Neural crest cell (in vitro differentiated cells): ENCODE measurements at regions not wholly inside any gene's neighbourhood (a gene's known extent, or its start where the extent isn't known, plus 50 kb on each side); places are given as distances from the start of the nearest gene placed in this dataset.
"Not testable (repeated sequence)": the region's sequence is repeated elsewhere in the genome, so short reads cannot be mapped to it uniquely, and the experiment has no call there.

ENCODE experiments used
- DNase-seq: peaks from one replicate; pipeline ENCODE4 v3.0.0; 2021; ENCODE audit warnings: low read depth, mixed read lengths, low spot score
- H3K27ac Mint-ChIP-seq: one replicate; pipeline ENCODE4 v1.8.0; 2021; ENCODE audit warnings: mild to moderate bottlenecking, mixed read lengths; ENCODE audit not compliant: unreplicated experiment
- H3K27me3 Mint-ChIP-seq: 2 replicates; pipeline ENCODE4 v1.8.0; 2021; ENCODE audit warnings: low read depth, mild to moderate bottlenecking, mixed read lengths
- H3K36me3 Mint-ChIP-seq: 2 replicates; pipeline ENCODE4 v1.8.0; 2021; ENCODE audit warnings: low read depth, mild to moderate bottlenecking, mixed read lengths
- H3K4me1 Mint-ChIP-seq: 2 replicates; pipeline ENCODE4 v1.8.0; 2021; ENCODE audit warnings: mixed read lengths
- H3K4me3 Mint-ChIP-seq: one replicate; pipeline ENCODE4 v1.8.0; 2021; ENCODE audit warnings: mild to moderate bottlenecking, mixed read lengths
- H3K9me3 Mint-ChIP-seq: 2 replicates; pipeline ENCODE4 v1.8.0; 2021; ENCODE audit warnings: mixed read lengths
- CTCF ChIP-seq: fragments of 200-600 bp; sonication (generic); conservative IDR thresholded peaks from 2 replicates; pipeline ENCODE4 v1.5.0; 2021; ENCODE audit warnings: antibody characterized with exemption, mild to moderate bottlenecking

- no peak for TF ChIP-seq CTCF
- Mint-ChIP-seq H3K4me3 (no peak overlapping the region), H3K27ac (no peak overlapping the region), H3K27me3 (no peaks in the 10 kb centered on the region), H3K4me1 (no peaks in the 10 kb centered on the region), H3K9me3 (no peaks in the 10 kb centered on the region), H3K36me3 (no peaks in the 10 kb centered on the region)
- DNase-seq = no peak
Observed at GRCh38 chr7:115211171-115211570, 289.3 kb downstream of the MDFIC start.

GRCh38 chr7:115210552-115210951 lies 288.7 kb downstream of the MDFIC start:
- TF ChIP-seq CTCF = no peak

GRCh38 chr7:115208710-115209560 lies 287.0 kb downstream of the MDFIC start:
- no peak overlapping the region for H3K27ac Mint-ChIP-seq
- no peaks in the 10 kb centered on the region for H3K27me3 Mint-ChIP-seq
- H3K9me3 Mint-ChIP-seq = peaks cover 7% of the 10 kb centered on the region
- H3K4me3 Mint-ChIP-seq = no peak overlapping the region
- DNase-seq = no peak
- peaks cover 3% of the 10 kb centered on the region for H3K36me3 Mint-ChIP-seq
- H3K4me1 Mint-ChIP-seq = no peaks in the 10 kb centered on the region
- TF ChIP-seq CTCF = no peak

More at GRCh38 chr7:115210552-115210951, 288.7 kb downstream of the MDFIC start:
- Mint-ChIP-seq H3K4me1 (no peaks in the 10 kb centered on the region), H3K9me3 (peaks cover 2% of the 10 kb centered on the region), H3K27ac (no peak overlapping the region), H3K36me3 (no peaks in the 10 kb centered on the region), H3K4me3 (no peak overlapping the region), H3K27me3 (no peaks in the 10 kb centered on the region)
- DNase-seq = no peak

GRCh38 chr7:115206374-115206773 lies 284.5 kb downstream of the MDFIC start:
- not testable (repeated sequence) for DNase-seq, H3K9me3 Mint-ChIP-seq, H3K27me3 Mint-ChIP-seq, H3K36me3 Mint-ChIP-seq, H3K4me3 Mint-ChIP-seq, H3K4me1 Mint-ChIP-seq, H3K27ac Mint-ChIP-seq

GRCh38 chr7:115198143-115198542 lies 276.2 kb downstream of the MDFIC start:
- no peak for DNase-seq
- Mint-ChIP-seq H3K9me3 (no peaks in the 10 kb centered on the region), H3K4me1 (no peaks in the 10 kb centered on the region), H3K36me3 (no peaks in the 10 kb centered on the region), H3K4me3 (no peak overlapping the region), H3K27me3 (no peaks in the 10 kb centered on the region), H3K27ac (no peak overlapping the region)
- no peak for TF ChIP-seq CTCF

GRCh38 chr7:115195208-115195607 lies 273.3 kb downstream of the MDFIC start:
- Mint-ChIP-seq H3K27me3 (no peaks in the 10 kb centered on the region), H3K27ac (no peak overlapping the region), H3K4me1 (no peaks in the 10 kb centered on the region), H3K9me3 (no peaks in the 10 kb centered on the region), H3K4me3 (no peak overlapping the region), H3K36me3 (no peaks in the 10 kb centered on the region)
- TF ChIP-seq CTCF = no peak
- no peak for DNase-seq
